PC-9 (cell line): ENCODE measurements at regions not wholly inside any gene's neighbourhood (a gene's known extent, or its start where the extent isn't known, plus 50 kb on each side); places are given as distances from the start of the nearest gene placed in this dataset.
"Not testable (repeated sequence)": the region's sequence is repeated elsewhere in the genome, so short reads cannot be mapped to it uniquely, and the experiment has no call there.

Experiments used
- BruUV-seq: library from RNA; stranded (reverse); fragments of 400-500 nt; replicated peaks from 2 replicates; lab custom pipeline; 2021; lab: Mats Ljungman, UMichigan
- CTCF ChIA-PET: fragments of 300-600 bp; sonication (Branson Sonifier 250); formaldehyde crosslinking; loops from one replicate; lab custom pipeline; 2022; ENCODE audit warnings: antibody characterized with exemption; lab: Charles Lee
- POLR2A ChIA-PET: fragments of 300-600 bp; sonication (Branson Sonifier 250); formaldehyde crosslinking; loops from one replicate; lab custom pipeline; 2022; ENCODE audit warnings: antibody characterized with exemption; ENCODE audit not compliant: unreplicated experiment; lab: Charles Lee
- DNase-seq, 2 experiments: peaks; one replicate each; pipeline versions ENCODE4 v3.0.0 to v3.0.0-alpha.2; 2015 to 2022; ENCODE audit warnings: mixed read lengths in 1 of 2
- H2AFZ ChIP-seq: fragments of 200-600 bp; sonication (generic); 2 replicates; pipeline ENCODE4 v1.8.1; 2017; ENCODE audit warnings: antibody characterized with exemption
- H3F3A ChIP-seq: fragments of 200-600 bp; sonication (generic); 2 replicates; pipeline ENCODE4 v1.8.1; 2017; ENCODE audit warnings: antibody characterized with exemption, mild to moderate bottlenecking, low read depth; ENCODE audit not compliant: insufficient read depth
- H3K27ac ChIP-seq: fragments of 200-600 bp; sonication (generic); 2 replicates; pipeline ENCODE4 v1.6.1; 2016; ENCODE audit warnings: mixed run types
- H3K27me3 ChIP-seq: fragments of 200-600 bp; sonication (generic); 2 replicates; pipeline ENCODE4 v1.6.1; 2016; ENCODE audit warnings: low read depth, mixed run types; ENCODE audit not compliant: insufficient read depth
- H3K36me3 ChIP-seq: fragments of 200-600 bp; sonication (generic); 2 replicates; pipeline ENCODE4 v1.6.1; 2016; ENCODE audit warnings: low read depth, mixed run types
- H3K4me1 ChIP-seq: fragments of 200-600 bp; sonication (generic); replicated peaks from 2 replicates; pipeline ENCODE4 v1.6.1; 2016; ENCODE audit warnings: mixed run types; ENCODE audit not compliant: insufficient read depth
- H3K4me2 ChIP-seq: fragments of 200-600 bp; sonication (generic); 2 replicates; pipeline ENCODE4 v1.6.1; 2017; ENCODE audit warnings: mixed run types
- H3K4me3 ChIP-seq: fragments of 200-600 bp; sonication (generic); 2 replicates; pipeline ENCODE4 v1.6.1; 2016; ENCODE audit warnings: mixed run types
- H3K79me2 ChIP-seq: fragments of 200-600 bp; sonication (generic); 2 replicates; pipeline ENCODE4 v1.6.1; 2017; ENCODE audit warnings: low read depth, mixed run types
- H3K9me2 ChIP-seq: fragments of 200-600 bp; sonication (generic); 2 replicates; pipeline ENCODE4 v1.8.1; 2017; ENCODE audit warnings: mild to moderate bottlenecking; ENCODE audit not compliant: insufficient read depth
- H3K9me3 ChIP-seq: fragments of 200-600 bp; sonication (generic); 2 replicates; pipeline ENCODE4 v1.8.1; 2016; ENCODE audit warnings: low read depth; ENCODE audit not compliant: insufficient read depth
- H4K20me1 ChIP-seq: fragments of 200-600 bp; sonication (generic); 2 replicates; pipeline ENCODE4 v1.8.1; 2017; ENCODE audit not compliant: insufficient read depth
- EZH2 ChIP-seq: fragments of 200-600 bp; sonication (generic); IDR thresholded peaks from 2 replicates; pipeline ENCODE4 v1.8.0; 2017; ENCODE audit warnings: antibody characterized with exemption, low read depth
- intact Hi-C: fragments of 100-400 bp; cut with micrococcal nuclease; formaldehyde crosslinking; loops from one replicate; pipeline ENCODE4 v1.10.0; 2022; ENCODE audit not compliant: unreplicated experiment
- TF ChIP-seq, protein P1 (sequence below): fragments of 200-600 bp; sonication (generic); conservative IDR thresholded peaks from 2 replicates; pipeline ENCODE4 v1.6.1; 2017; ENCODE audit warnings: mixed run types, antibody characterized with exemption, mild to moderate bottlenecking, moderate library complexity

DNA sequence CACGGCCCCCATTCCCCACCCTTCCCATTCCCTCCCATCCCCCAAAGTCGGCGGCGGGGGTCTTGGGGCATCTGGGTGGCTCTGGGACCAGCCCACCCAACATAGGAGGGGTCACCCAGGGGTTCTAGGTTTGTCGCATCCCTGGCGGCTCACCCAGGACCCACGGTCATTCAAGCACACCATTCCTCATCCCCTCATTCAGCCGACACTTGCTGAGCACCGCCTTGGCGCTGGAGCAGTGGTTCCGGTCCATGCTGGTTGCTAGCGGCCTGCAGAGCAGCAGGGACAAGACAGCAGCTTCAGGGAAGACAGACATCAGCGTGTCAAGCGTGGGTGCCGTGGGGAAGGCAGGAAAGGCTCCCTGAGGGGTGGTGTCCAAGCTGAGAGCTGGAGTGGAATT lies 50.5 kb upstream of the OTOS start:
- no peaks in the 10 kb centered on the region for H4K20me1 ChIP-seq
- H3K4me2 ChIP-seq: no peak overlapping the region
- CTCF ChIA-PET: no interaction called here
- H3K9me2 ChIP-seq: no peaks in the 10 kb centered on the region
- H3K9me3 ChIP-seq: 0 out of 2 replicates have a peak, but pooled peaks cover 12% of the 10 kb centered on the region
- H3K4me1 ChIP-seq: no peaks in the 10 kb centered on the region
- no peak overlapping the region for H2AFZ ChIP-seq
- no peaks in the 10 kb centered on the region for H3F3A ChIP-seq
- no peak for DNase-seq
- H3K79me2 ChIP-seq: no peaks in the 10 kb centered on the region
- no TSS peak for BruUV-seq
- POLR2A ChIA-PET: no interaction called here
- no peak overlapping the region for H3K4me3 ChIP-seq
- intact Hi-C loops: no loop called here
- H3K27me3 ChIP-seq: peaks cover 100% of the 10 kb centered on the region
- no peaks in the 10 kb centered on the region for H3K36me3 ChIP-seq
- no peak overlapping the region for H3K27ac ChIP-seq
- TF ChIP-seq, protein P1, sequence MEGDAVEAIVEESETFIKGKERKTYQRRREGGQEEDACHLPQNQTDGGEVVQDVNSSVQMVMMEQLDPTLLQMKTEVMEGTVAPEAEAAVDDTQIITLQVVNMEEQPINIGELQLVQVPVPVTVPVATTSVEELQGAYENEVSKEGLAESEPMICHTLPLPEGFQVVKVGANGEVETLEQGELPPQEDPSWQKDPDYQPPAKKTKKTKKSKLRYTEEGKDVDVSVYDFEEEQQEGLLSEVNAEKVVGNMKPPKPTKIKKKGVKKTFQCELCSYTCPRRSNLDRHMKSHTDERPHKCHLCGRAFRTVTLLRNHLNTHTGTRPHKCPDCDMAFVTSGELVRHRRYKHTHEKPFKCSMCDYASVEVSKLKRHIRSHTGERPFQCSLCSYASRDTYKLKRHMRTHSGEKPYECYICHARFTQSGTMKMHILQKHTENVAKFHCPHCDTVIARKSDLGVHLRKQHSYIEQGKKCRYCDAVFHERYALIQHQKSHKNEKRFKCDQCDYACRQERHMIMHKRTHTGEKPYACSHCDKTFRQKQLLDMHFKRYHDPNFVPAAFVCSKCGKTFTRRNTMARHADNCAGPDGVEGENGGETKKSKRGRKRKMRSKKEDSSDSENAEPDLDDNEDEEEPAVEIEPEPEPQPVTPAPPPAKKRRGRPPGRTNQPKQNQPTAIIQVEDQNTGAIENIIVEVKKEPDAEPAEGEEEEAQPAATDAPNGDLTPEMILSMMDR: no peak
- peak; percentile 67; the same call in 1 of the 2 replicates for TF ChIP-seq EZH2

DNA sequence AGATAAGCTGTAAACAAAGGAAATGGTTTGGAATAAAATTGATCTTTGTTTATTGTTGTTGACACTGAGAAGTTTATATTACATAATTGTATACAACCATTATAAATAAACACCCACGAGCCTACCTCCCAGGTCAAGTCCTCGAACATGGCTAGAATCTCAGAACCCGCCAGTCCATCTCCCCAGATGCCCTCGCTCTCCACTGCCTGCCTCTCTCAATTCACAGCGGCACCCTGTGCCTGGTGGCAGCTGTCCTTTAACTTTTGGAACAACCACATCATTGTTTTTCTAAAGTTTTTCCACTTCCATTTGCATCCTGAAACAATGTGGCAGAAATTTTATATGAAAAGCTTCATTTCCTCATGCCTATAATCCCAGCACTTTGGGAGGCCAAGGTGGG lies 52.2 kb upstream of the OTOS start:
- Histone ChIP-seq H3K4me2 (no peak overlapping the region), H3K9me3 (0 out of 2 replicates have a peak, but pooled peaks cover 12% of the 10 kb centered on the region), H3K36me3 (no peaks in the 10 kb centered on the region), H3K27me3 (peaks cover 99% of the 10 kb centered on the region), H3F3A (no peaks in the 10 kb centered on the region), H3K9me2 (no peaks in the 10 kb centered on the region), H3K79me2 (no peaks in the 10 kb centered on the region), H4K20me1 (no peaks in the 10 kb centered on the region), H3K4me1 (no peaks in the 10 kb centered on the region), H3K27ac (no peak overlapping the region), H3K4me3 (no peak overlapping the region), H2AFZ (no peak overlapping the region)
- intact Hi-C loops: no loop called here
- ChIA-PET POLR2A (no interaction called here), CTCF (interaction anchor here (0.7 kb wide), 1 partner anchor 66 kb away, joined by 5 read pairs; no protein-coding TSS in a partner anchor)
- no peak for DNase-seq
- no TSS peak for BruUV-seq
- TF ChIP-seq EZH2: no peak
- TF ChIP-seq, protein P1: no peak

DNA sequence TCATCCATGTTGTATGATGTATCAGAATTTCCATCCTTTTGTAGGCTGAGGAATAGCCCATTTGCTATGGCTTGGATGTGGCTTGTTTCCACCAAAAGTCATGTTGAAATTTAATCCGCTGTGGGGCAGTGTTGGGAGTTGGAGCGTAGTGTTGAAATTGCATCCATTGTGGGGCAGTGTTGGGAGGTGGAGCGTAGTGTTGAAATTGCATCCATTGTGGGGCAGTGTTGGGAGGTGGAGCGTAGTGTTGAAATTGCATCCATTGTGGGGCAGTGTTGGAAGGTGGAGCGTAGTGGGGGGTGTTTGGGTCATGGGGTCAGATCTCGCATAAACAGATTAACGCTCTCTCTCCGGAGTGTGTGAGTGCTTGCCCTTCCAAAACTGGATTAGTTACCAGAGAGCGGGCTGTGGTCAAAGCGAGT lies 53.9 kb upstream of the OTOS start:
- CTCF ChIA-PET, H3K9me2 ChIP-seq, H3K4me1 ChIP-seq, DNase-seq, H3K36me3 ChIP-seq, H3K4me3 ChIP-seq, H3K79me2 ChIP-seq, intact Hi-C loops, H3K9me3 ChIP-seq, H3K27ac ChIP-seq, H3K4me2 ChIP-seq, H4K20me1 ChIP-seq, POLR2A ChIA-PET, H2AFZ ChIP-seq, H3F3A ChIP-seq, BruUV-seq: not testable (repeated sequence)
- H3K27me3 ChIP-seq: peaks cover 82% of the 10 kb centered on the region

DNA sequence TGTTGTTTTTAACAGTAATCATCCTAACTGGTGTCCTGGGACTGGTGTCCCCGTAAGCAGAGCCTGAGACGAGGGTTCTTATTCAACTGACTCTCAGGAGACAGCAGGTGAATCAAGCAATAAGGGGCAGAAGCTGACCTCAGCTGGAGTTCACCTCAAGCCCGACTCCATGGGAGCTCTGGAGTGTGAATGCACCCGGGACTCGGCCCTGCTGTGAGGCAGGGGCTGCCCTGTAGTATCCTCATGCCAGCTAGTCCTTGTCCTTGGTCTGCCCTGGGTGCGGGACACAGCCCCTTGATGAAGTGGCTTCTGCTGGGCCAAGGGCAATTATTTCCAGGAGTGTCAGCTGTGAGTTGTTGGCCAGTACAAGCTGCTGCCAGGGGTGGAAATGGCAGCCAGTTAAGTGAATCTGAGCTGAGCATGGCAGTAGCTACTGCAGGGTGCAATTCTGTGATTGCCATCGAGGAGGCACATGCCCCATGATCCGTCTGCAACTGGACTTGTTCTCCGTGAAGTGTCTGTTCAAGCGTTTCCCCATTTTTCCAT lies 54.9 kb upstream of the OTOS start:
- no peak overlapping the region for H2AFZ ChIP-seq
- H3K27me3 ChIP-seq: peaks cover 80% of the 10 kb centered on the region
- no peaks in the 10 kb centered on the region for H3K9me3 ChIP-seq
- no peaks in the 10 kb centered on the region for H3K9me2 ChIP-seq
- H3K4me2 ChIP-seq: no peak overlapping the region
- ChIA-PET CTCF (no interaction called here), POLR2A (no interaction called here)
- H3K36me3 ChIP-seq: no peaks in the 10 kb centered on the region
- TF ChIP-seq EZH2: no peak
- TF ChIP-seq, protein P1: no peak
- H3K27ac ChIP-seq: no peak overlapping the region
- H4K20me1 ChIP-seq: no peaks in the 10 kb centered on the region
- H3K4me1 ChIP-seq: no peaks in the 10 kb centered on the region
- no TSS peak for BruUV-seq
- DNase-seq: no peak
- no peaks in the 10 kb centered on the region for H3F3A ChIP-seq
- H3K79me2 ChIP-seq: no peaks in the 10 kb centered on the region
- H3K4me3 ChIP-seq: no peak overlapping the region
- intact Hi-C loops: no loop called here
